HG03354 (cell line): ENCODE measurements at regions not wholly inside any gene's neighbourhood (a gene's known extent, or its start where the extent isn't known, plus 50 kb on each side); places are given as distances from the start of the nearest gene placed in this dataset.

ENCODE experiments used
- ATAC-seq: cut with Tn5 transposase; IDR thresholded peaks from one replicate; pipeline ENCODE4 v1.9.1; 2021; ENCODE audit warnings: mild to moderate bottlenecking; ENCODE audit not compliant: unreplicated experiment, poor library complexity, severe bottlenecking

GRCh38 chr4:125663896-125664767, 349.4 kb downstream of the FAT4 start:
- no peak for ATAC-seq

- ATAC-seq, result no peak
These were observed 351.9 kb downstream of the FAT4 start for GRCh38 chr4:125666635-125667034.

- no peak for ATAC-seq
These were observed 361.4 kb downstream of the FAT4 start for GRCh38 chr4:125676156-125676555.

GRCh38 chr4:125676583-125676982, 361.8 kb downstream of the FAT4 start:
- ATAC-seq, result no peak

- ATAC-seq, result no peak
These were observed 363.0 kb downstream of the FAT4 start for GRCh38 chr4:125677665-125678307.

GRCh38 chr4:125679989-125680388, 365.2 kb downstream of the FAT4 start:
- ATAC-seq, result no peak

- ATAC-seq, result no peak
These were observed 366.5 kb downstream of the FAT4 start for GRCh38 chr4:125681240-125681639.

GRCh38 chr4:125682730-125683129, 368.0 kb downstream of the FAT4 start:
- no peak for ATAC-seq

- ATAC-seq, result no peak
These were observed 374.1 kb downstream of the FAT4 start for GRCh38 chr4:125688841-125689240.

- no peak for ATAC-seq
These were observed 375.1 kb downstream of the FAT4 start for GRCh38 chr4:125689805-125690204.

- no peak for ATAC-seq
These were observed 378.5 kb downstream of the FAT4 start for GRCh38 chr4:125693228-125693627.

- ATAC-seq, result no peak
These were observed 387.7 kb downstream of the FAT4 start for GRCh38 chr4:125702406-125702805.

GRCh38 chr4:125703443-125703842, 388.7 kb downstream of the FAT4 start:
- ATAC-seq, result no peak

- ATAC-seq, result no peak
These were observed 390.0 kb downstream of the FAT4 start for GRCh38 chr4:125704726-125705125.

- ATAC-seq, result no peak
These were observed 390.9 kb downstream of the FAT4 start for GRCh38 chr4:125705681-125706080.

GRCh38 chr4:125707397-125707796, 392.6 kb downstream of the FAT4 start:
- ATAC-seq, result no peak

GRCh38 chr4:125710766-125711165, 396.0 kb downstream of the FAT4 start:
- no peak for ATAC-seq

GRCh38 chr4:125714049-125714448, 399.3 kb downstream of the FAT4 start:
- ATAC-seq, result no peak

- no peak for ATAC-seq
These were observed 400.1 kb downstream of the FAT4 start for GRCh38 chr4:125714845-125715244.

GRCh38 chr4:125719987-125720386, 405.2 kb downstream of the FAT4 start:
- ATAC-seq, result no peak

GRCh38 chr4:125722009-125722408, 407.3 kb downstream of the FAT4 start:
- no peak for ATAC-seq
